ENCODE measurements at regions not wholly inside any gene's neighbourhood (a gene's known extent, or its start where the extent isn't known, plus 50 kb on each side); places are given as distances from the start of the nearest gene placed in this dataset.
A peak's percentile ranks its signal among the peaks of the same experiment; 100 is the strongest.

DNA sequence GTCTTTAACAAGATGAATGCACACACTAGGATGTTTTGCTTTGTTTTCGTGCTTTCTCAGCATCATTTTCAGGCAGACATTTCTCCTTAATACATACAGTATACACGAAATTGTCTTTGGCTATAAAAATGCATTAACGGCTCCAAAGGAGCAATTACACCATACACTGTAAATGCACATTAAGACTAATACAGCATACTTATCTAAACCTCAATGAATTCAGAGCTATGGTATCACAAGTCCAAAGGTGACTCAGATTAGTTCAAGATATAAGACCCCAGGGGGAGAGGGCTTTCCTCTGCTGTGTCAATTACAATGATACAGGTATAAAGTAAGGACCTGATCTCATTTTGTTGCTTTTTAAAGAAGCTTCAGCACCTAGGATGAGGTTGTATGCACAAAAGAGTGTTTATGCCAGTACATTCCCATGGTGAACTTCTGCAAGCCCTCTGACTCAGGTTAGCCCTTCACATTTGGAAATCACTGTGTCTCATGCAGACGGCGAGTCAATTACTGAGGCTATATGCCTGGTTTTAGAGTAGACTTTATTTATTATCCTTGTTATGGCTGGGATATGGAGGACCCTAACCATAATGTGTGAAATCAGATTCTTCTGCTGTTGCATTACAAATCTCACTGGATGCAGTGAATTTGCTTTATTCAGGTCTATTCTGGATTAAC, 233.3 kb downstream of the ZNF608 start:
- ATAC-seq (no peak), DNase-seq (no peak)
- H3K27me3 ChIP-seq (ENCODE audit: low read depth): no peaks in the 10 kb centered on the region
- TF ChIP-seq, protein P1, sequence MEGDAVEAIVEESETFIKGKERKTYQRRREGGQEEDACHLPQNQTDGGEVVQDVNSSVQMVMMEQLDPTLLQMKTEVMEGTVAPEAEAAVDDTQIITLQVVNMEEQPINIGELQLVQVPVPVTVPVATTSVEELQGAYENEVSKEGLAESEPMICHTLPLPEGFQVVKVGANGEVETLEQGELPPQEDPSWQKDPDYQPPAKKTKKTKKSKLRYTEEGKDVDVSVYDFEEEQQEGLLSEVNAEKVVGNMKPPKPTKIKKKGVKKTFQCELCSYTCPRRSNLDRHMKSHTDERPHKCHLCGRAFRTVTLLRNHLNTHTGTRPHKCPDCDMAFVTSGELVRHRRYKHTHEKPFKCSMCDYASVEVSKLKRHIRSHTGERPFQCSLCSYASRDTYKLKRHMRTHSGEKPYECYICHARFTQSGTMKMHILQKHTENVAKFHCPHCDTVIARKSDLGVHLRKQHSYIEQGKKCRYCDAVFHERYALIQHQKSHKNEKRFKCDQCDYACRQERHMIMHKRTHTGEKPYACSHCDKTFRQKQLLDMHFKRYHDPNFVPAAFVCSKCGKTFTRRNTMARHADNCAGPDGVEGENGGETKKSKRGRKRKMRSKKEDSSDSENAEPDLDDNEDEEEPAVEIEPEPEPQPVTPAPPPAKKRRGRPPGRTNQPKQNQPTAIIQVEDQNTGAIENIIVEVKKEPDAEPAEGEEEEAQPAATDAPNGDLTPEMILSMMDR (IDR thresholded peaks at IDR 0.05): no peak
- intact Hi-C loops (cut with DNase I): no loop called here
- no peaks in the 10 kb centered on the region for H3K9me3 ChIP-seq
- H3K4me3 ChIP-seq: no peak overlapping the region
- no peaks in the 10 kb centered on the region for H3K36me3 ChIP-seq
- H3K27ac ChIP-seq: no peak overlapping the region
- peaks cover 6% of the 10 kb centered on the region for H3K4me1 ChIP-seq

DNA sequence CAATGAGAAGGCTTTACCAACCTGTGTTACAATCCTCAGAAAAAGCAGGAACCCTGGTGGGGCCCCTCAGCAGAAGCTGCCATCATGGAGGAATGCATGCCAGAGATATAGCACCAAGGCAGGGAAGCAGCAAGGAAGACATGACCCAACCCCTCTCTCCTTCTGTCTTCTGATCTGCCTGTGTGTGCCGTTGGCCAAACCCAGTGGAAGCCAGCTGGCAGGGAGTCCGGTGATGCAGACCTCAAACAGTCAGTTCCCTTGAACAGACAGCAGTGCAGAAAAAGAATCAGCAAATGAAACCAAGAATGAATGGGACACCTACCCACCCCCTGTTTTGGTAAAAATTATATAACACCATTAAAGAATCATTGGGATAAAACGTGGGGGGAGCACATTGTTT, 234.2 kb downstream of the ZNF608 start:
- no peak overlapping the region for H3K27ac ChIP-seq
- H3K4me3 ChIP-seq: no peak overlapping the region
- TF ChIP-seq, protein P1 (IDR thresholded peaks at IDR 0.05): no peak
- intact Hi-C loops (cut with DNase I): no loop called here
- no peaks in the 10 kb centered on the region for H3K27me3 ChIP-seq (ENCODE audit: low read depth)
- no peaks in the 10 kb centered on the region for H3K9me3 ChIP-seq
- ATAC-seq (peak in 1 of 2 donors; percentile 35), DNase-seq (no peak)
- no peaks in the 10 kb centered on the region for H3K36me3 ChIP-seq
- peaks cover 6% of the 10 kb centered on the region for H3K4me1 ChIP-seq

DNA sequence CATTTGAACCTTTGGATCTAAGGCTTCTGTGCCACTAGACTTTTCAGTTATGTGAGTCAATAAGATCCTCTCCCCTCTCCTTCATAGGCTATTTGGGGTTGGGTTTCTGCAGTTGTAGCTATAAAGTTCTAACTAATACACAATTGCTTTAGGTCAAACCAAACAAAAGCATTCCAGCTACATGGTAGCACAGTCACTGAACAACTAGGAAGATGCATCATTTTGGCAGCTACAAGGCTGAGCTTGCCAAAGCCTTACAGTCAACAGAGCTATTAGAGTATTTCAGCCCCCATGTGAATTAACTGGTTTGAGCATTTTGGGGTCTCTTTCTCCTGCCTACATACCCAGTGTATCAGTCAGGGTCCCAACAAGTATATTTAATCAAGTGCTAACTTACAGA, 234.6 kb downstream of the ZNF608 start:
- Histone ChIP-seq H3K27ac (no peak overlapping the region), H3K4me3 (no peak overlapping the region), H3K4me1 (peaks cover 6% of the 10 kb centered on the region), H3K27me3 (ENCODE audit: low read depth) (no peaks in the 10 kb centered on the region), H3K36me3 (no peaks in the 10 kb centered on the region), H3K9me3 (no peaks in the 10 kb centered on the region)
- TF ChIP-seq, protein P1 (IDR thresholded peaks at IDR 0.05): no peak
- intact Hi-C loops (cut with DNase I): no loop called here
- ATAC-seq: no peak
- no peak for DNase-seq

GRCh38 chr5:124507688-124508087, 238.8 kb downstream of the ZNF608 start:
- no peaks in the 10 kb centered on the region for H3K9me3 ChIP-seq
- no peaks in the 10 kb centered on the region for H3K36me3 ChIP-seq
- DNase-seq: no peak
- no peak for ATAC-seq
- no peak overlapping the region for H3K4me3 ChIP-seq
- no peak overlapping the region for H3K27ac ChIP-seq
- H3K27me3 ChIP-seq (ENCODE audit: low read depth): no peaks in the 10 kb centered on the region
- intact Hi-C loops (cut with DNase I): no loop called here
- H3K4me1 ChIP-seq: peaks cover 6% of the 10 kb centered on the region
- TF ChIP-seq, protein P1 (IDR thresholded peaks at IDR 0.05): no peak

DNA sequence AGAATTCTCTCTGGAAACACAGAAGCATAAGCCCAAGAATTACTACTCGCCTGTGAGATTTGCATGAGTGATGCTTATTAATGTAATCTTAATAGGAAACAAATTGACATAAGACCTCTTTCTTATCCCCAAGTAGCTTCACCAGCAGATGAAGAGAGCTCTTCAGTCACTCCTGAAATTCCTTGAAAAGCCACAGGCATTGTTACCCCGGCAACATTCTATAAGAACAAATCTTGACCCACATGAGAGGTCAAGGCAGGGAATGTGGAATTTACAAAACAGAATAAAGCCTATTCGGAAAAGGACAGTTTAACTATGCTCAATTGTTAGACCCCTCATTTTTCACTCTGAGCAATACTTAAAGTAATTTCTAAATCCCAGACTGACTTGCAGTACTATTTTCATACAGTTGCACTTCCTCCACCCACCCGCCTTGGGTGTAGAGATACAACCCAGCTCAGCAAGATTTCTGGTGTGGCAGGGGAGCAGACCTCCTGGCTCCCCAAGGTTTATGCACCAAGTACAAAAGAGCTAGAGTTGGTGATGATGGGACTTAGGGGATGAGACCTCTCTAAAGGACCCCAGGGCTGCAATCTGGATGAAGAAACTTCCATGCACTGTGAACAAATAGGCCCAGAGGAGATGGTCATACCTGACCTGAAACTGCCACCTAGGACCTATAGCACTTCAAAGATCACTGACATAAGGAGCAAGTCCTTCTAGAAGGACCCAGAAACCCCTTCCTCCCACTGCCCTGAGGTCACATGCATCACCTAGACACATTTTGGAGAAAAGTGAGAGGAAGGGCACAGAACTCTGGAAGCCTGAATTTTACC, 242.1 kb downstream of the ZNF608 start:
- ATAC-seq (peak; percentile 82 to 85), DNase-seq (no peak)
- TF ChIP-seq, protein P1 (IDR thresholded peaks at IDR 0.05): no peak
- intact Hi-C loops (cut with DNase I): no loop called here
- no peak overlapping the region for H3K27ac ChIP-seq
- no peaks in the 10 kb centered on the region for H3K36me3 ChIP-seq
- H3K9me3 ChIP-seq: no peaks in the 10 kb centered on the region
- no peaks in the 10 kb centered on the region for H3K4me1 ChIP-seq
- H3K27me3 ChIP-seq (ENCODE audit: low read depth): no peaks in the 10 kb centered on the region
- no peak overlapping the region for H3K4me3 ChIP-seq
